H1 (cell line): ENCODE measurements at regions not wholly inside any gene's neighbourhood (a gene's known extent, or its start where the extent isn't known, plus 50 kb on each side); places are given as distances from the start of the nearest gene placed in this dataset.

Experiments used
- CREB1 ChIP-seq: IDR thresholded peaks from 2 replicates; pipeline ENCODE4 v1.6.1; 2012; ENCODE audit warnings: inconsistent platforms
- EP300 ChIP-seq, 2 experiments: IDR thresholded peaks; 1 replicate in 1 of 2; 2 replicates in 1 of 2; pipeline ENCODE4 v1.6.1; 2011 to 2012; ENCODE audit warnings: low read depth in 2 of 2, low read length in 2 of 2, mild to moderate bottlenecking in 2 of 2, borderline replicate concordance in 1 of 2, inconsistent platforms in 1 of 2, moderate library complexity in 1 of 2
- KDM5A ChIP-seq: fragments of 200-600 bp; IDR thresholded peaks from 2 replicates; pipeline ENCODE4 v1.7.1; 2012; ENCODE audit warnings: mild to moderate bottlenecking, low read length, inconsistent platforms, mixed read lengths
- TAF7 ChIP-seq: optimal IDR thresholded peaks from 2 replicates; pipeline ENCODE3; 2011; ENCODE audit warnings: low read depth, mild to moderate bottlenecking, inconsistent platforms, low read length, moderate library complexity, borderline replicate concordance

DNA sequence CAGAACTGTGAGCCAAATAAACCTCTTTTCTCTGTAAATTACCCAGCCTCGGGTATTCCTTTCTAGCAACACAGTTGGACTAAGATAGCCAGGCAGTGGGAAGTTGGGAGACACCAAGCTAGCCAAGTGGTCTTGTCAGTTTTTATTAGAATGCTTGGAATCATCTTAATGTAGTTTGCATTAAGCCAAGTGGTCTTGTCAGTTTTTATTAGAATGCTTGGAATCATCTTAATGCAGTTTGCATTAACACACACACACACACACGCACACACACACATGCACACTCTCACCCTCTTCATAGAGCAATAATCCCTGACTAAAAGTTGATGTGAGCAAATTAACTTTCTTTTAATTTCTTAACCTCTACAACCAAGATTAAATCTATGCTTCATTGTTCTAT, 151.5 kb downstream of the VAPA start (continued):
- no peak for TF ChIP-seq KDM5A
- no peak for TF ChIP-seq EP300 (IDR thresholded peaks at IDR 0.05; ENCODE audit: borderline replicate concordance in 1 of 2, low read depth in 2 of 2, low read length in 2 of 2)
- no peak for TF ChIP-seq CREB1
- TF ChIP-seq TAF7: no peak
